Mesothelial cell of epicardium (in vitro differentiated cells): ENCODE measurements at regions not wholly inside any gene's neighbourhood (a gene's known extent, or its start where the extent isn't known, plus 50 kb on each side); places are given as distances from the start of the nearest gene placed in this dataset.

Experiments used
- DNase-seq, 2 experiments: peaks; one replicate each; pipeline ENCODE4 v3.0.0; 2021; ENCODE audit warnings: low spot score in 2 of 2; ENCODE audit not compliant: unreplicated experiment in 2 of 2
- H3K27ac Mint-ChIP-seq: 2 replicates; pipeline ENCODE4 v1.8.0; 2021; ENCODE audit warnings: mixed read lengths
- H3K27me3 Mint-ChIP-seq: 2 replicates; pipeline ENCODE4 v1.8.0; 2021; ENCODE audit warnings: low read depth, mixed read lengths
- H3K36me3 Mint-ChIP-seq: 2 replicates; pipeline ENCODE4 v1.8.0; 2021; ENCODE audit warnings: mixed read lengths
- H3K4me1 Mint-ChIP-seq: 2 replicates; pipeline ENCODE4 v1.8.0; 2021; ENCODE audit warnings: mixed read lengths
- H3K4me3 Mint-ChIP-seq: 2 replicates; pipeline ENCODE4 v1.8.0; 2021; ENCODE audit warnings: mild to moderate bottlenecking, moderate library complexity, mixed read lengths
- H3K9me3 Mint-ChIP-seq: 2 replicates; pipeline ENCODE4 v1.8.0; 2021; ENCODE audit warnings: mixed read lengths
- TF ChIP-seq, protein P1 (sequence below): fragments of 200-600 bp; sonication (generic); IDR thresholded peaks from one replicate; pipeline ENCODE4 v1.5.0; 2021; ENCODE audit warnings: antibody characterized with exemption; ENCODE audit not compliant: unreplicated experiment

- TF ChIP-seq, protein P1, sequence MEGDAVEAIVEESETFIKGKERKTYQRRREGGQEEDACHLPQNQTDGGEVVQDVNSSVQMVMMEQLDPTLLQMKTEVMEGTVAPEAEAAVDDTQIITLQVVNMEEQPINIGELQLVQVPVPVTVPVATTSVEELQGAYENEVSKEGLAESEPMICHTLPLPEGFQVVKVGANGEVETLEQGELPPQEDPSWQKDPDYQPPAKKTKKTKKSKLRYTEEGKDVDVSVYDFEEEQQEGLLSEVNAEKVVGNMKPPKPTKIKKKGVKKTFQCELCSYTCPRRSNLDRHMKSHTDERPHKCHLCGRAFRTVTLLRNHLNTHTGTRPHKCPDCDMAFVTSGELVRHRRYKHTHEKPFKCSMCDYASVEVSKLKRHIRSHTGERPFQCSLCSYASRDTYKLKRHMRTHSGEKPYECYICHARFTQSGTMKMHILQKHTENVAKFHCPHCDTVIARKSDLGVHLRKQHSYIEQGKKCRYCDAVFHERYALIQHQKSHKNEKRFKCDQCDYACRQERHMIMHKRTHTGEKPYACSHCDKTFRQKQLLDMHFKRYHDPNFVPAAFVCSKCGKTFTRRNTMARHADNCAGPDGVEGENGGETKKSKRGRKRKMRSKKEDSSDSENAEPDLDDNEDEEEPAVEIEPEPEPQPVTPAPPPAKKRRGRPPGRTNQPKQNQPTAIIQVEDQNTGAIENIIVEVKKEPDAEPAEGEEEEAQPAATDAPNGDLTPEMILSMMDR, result no peak
- H3K27ac Mint-ChIP-seq, result no peak overlapping the region
- DNase-seq, result no peak
- peaks cover 3% of the 10 kb centered on the region for H3K4me1 Mint-ChIP-seq
- peaks cover 4% of the 10 kb centered on the region for H3K9me3 Mint-ChIP-seq
- H3K27me3 Mint-ChIP-seq, result no peaks in the 10 kb centered on the region
- H3K4me3 Mint-ChIP-seq, result no peak overlapping the region
- no peaks in the 10 kb centered on the region for H3K36me3 Mint-ChIP-seq
Measured at GRCh38 chr3:177512945-177513814, 315.9 kb upstream of the TBL1XR1 start.

- Mint-ChIP-seq H3K27ac (no peak overlapping the region), H3K9me3 (peaks cover 4% of the 10 kb centered on the region), H3K4me3 (no peak overlapping the region), H3K36me3 (no peaks in the 10 kb centered on the region), H3K4me1 (peaks cover 3% of the 10 kb centered on the region), H3K27me3 (no peaks in the 10 kb centered on the region)
- no peak for DNase-seq
- TF ChIP-seq, protein P1, result no peak
Measured at GRCh38 chr3:177513815-177514610, 316.7 kb upstream of the TBL1XR1 start.

GRCh38 chr3:177514611-177515499 is 317.6 kb upstream of the TBL1XR1 start:
- no peaks in the 10 kb centered on the region for H3K27me3 Mint-ChIP-seq
- peaks cover 3% of the 10 kb centered on the region for H3K4me1 Mint-ChIP-seq
- no peak overlapping the region for H3K27ac Mint-ChIP-seq
- peaks cover 4% of the 10 kb centered on the region for H3K9me3 Mint-ChIP-seq
- H3K4me3 Mint-ChIP-seq, result no peak overlapping the region
- no peaks in the 10 kb centered on the region for H3K36me3 Mint-ChIP-seq
- TF ChIP-seq, protein P1, result no peak
- DNase-seq, result no peak

DNA sequence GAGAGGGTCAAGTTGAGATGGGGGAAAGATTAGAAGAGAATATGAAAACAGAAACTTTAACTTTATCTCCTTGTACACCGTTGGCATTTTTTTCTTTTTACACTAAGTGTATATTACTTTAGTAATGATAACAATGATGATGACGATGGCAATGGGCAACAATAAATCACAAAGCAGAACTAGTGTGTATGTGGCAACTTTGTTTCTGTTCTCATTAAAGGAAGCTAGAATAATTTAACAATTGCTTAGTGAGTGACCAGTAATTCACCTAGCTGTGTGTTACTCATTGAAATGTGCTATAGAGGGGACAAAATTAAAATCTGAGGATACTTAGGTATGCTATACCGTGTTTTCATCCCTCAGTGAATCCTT is 318.5 kb upstream of the TBL1XR1 start:
- Mint-ChIP-seq H3K9me3 (peaks cover 4% of the 10 kb centered on the region), H3K27me3 (no peaks in the 10 kb centered on the region), H3K27ac (no peak overlapping the region), H3K4me1 (peaks cover 3% of the 10 kb centered on the region), H3K36me3 (no peaks in the 10 kb centered on the region), H3K4me3 (no peak overlapping the region)
- no peak for DNase-seq
- TF ChIP-seq, protein P1, result no peak
